IMR-90 (cell line): ENCODE measurements at regions not wholly inside any gene's neighbourhood (a gene's known extent, or its start where the extent isn't known, plus 50 kb on each side); places are given as distances from the start of the nearest gene placed in this dataset.

Experiments
- ATAC-seq: fragments of 200-7000 bp; cut with Tn5 transposase; 2 replicates; pipeline ENCODE4 v1.9.1; 2020; ENCODE audit warnings: low read depth, mild to moderate bottlenecking, moderate library complexity
- BruUV-seq: library from RNA; stranded (reverse); fragments of 400-500 nt; replicated peaks from 2 replicates; lab custom pipeline; 2021; lab: Mats Ljungman, UMichigan
- CTCF ChIA-PET: fragments of 300-600 bp; formaldehyde crosslinking; extraction: SDS; loops from one replicate; lab custom pipeline; 2021; ENCODE audit warnings: antibody characterized with exemption; lab: Yijun Ruan, JAX
- POLR2A ChIA-PET: fragments of 300-600 bp; sonication (Branson Sonifier 250); formaldehyde crosslinking; loops from one replicate; lab custom pipeline; 2022; ENCODE audit warnings: antibody characterized with exemption; ENCODE audit not compliant: unreplicated experiment; lab: Charles Lee
- DNase-seq: peaks from one replicate; pipeline ENCODE4 v3.0.0; 2013
- H2AFZ ChIP-seq: replicated peaks from 2 replicates; pipeline ENCODE3; 2013; ENCODE audit warnings: low read length, mild to moderate bottlenecking; ENCODE audit not compliant: poor library complexity
- H2AK5ac ChIP-seq: 2 replicates; pipeline ENCODE4 v1.6.1; 2013; ENCODE audit warnings: low read depth, low read length, inconsistent platforms
- H2AK9ac ChIP-seq: replicated peaks from 2 replicates; pipeline ENCODE3; 2013; ENCODE audit warnings: mild to moderate bottlenecking, low read depth, low read length, moderate library complexity; ENCODE audit not compliant: poor library complexity
- H2BK120ac ChIP-seq: 2 replicates; pipeline ENCODE4 v1.6.1; 2013; ENCODE audit warnings: low read depth, low read length, inconsistent platforms
- H2BK15ac ChIP-seq: 3 replicates; pipeline ENCODE4 v1.6.1; 2013; ENCODE audit warnings: low read depth, low read length, inconsistent platforms
- H2BK20ac ChIP-seq: 2 replicates; pipeline ENCODE4 v1.6.1; 2013; ENCODE audit warnings: low read depth, mild to moderate bottlenecking, inconsistent platforms, low read length, moderate library complexity
- H2BK5ac ChIP-seq: 2 replicates; pipeline ENCODE4 v1.6.1; 2013; ENCODE audit warnings: mild to moderate bottlenecking, low read depth, low read length, inconsistent platforms; ENCODE audit not compliant: poor library complexity, severe bottlenecking
- H3K14ac ChIP-seq: replicated peaks from 2 replicates; pipeline ENCODE4 v1.6.1; 2013; ENCODE audit warnings: low read depth, low read length, inconsistent platforms
- H3K18ac ChIP-seq: 2 replicates; pipeline ENCODE4 v1.6.1; 2013; ENCODE audit warnings: low read depth, low read length, control low read depth
- H3K23ac ChIP-seq: 2 replicates; pipeline ENCODE4 v1.6.1; 2013; ENCODE audit warnings: low read depth, low read length, inconsistent platforms
- H3K27ac ChIP-seq: 2 replicates; pipeline ENCODE4 v1.5.1; 2013; ENCODE audit warnings: mild to moderate bottlenecking, control low read depth, low read length; ENCODE audit not compliant: insufficient read depth
- H3K27me3 ChIP-seq: 2 replicates; pipeline ENCODE4 v1.6.1; 2013; ENCODE audit warnings: low read length; ENCODE audit not compliant: control insufficient read depth, insufficient read depth
- H3K36me3 ChIP-seq: 2 replicates; pipeline ENCODE4 v1.6.1; 2013; ENCODE audit warnings: low read length, mixed read lengths; ENCODE audit not compliant: control insufficient read depth, insufficient read depth
- H3K4ac ChIP-seq: 2 replicates; pipeline ENCODE4 v1.6.1; 2013; ENCODE audit warnings: low read depth, low read length, inconsistent platforms
- H3K4me1 ChIP-seq: 2 replicates; pipeline ENCODE4 v1.6.1; 2013; ENCODE audit warnings: low read length, mixed read lengths; ENCODE audit not compliant: control insufficient read depth, insufficient read depth
- H3K4me2 ChIP-seq: 2 replicates; pipeline ENCODE4 v1.6.1; 2013; ENCODE audit warnings: low read depth, mild to moderate bottlenecking, control low read depth, low read length, moderate library complexity
- H3K4me3 ChIP-seq: 2 replicates; pipeline ENCODE4 v1.5.1; 2013; ENCODE audit warnings: low read depth, mild to moderate bottlenecking, control low read depth, low read length, moderate library complexity; ENCODE audit not compliant: insufficient read depth
- H3K56ac ChIP-seq: 2 replicates; pipeline ENCODE4 v1.6.1; 2013; ENCODE audit warnings: low read length, inconsistent platforms; ENCODE audit not compliant: insufficient read depth; ENCODE audit errors: extremely low read depth
- H3K79me1 ChIP-seq, 2 experiments: 2 replicates each; pipeline ENCODE4 v1.6.1; 2013; ENCODE audit warnings: low read length in 2 of 2, inconsistent platforms in 1 of 2, low read depth in 1 of 2
- H3K9ac ChIP-seq: 2 replicates; pipeline ENCODE4 v1.6.1; 2013; ENCODE audit warnings: low read depth, low read length, control low read depth
- H3K9me1 ChIP-seq: 2 replicates; pipeline ENCODE4 v1.6.1; 2013; ENCODE audit warnings: low read length, inconsistent platforms; ENCODE audit not compliant: insufficient read depth
- H3K9me3 ChIP-seq: 2 replicates; pipeline ENCODE4 v1.6.1; 2013; ENCODE audit warnings: low read length; ENCODE audit not compliant: control insufficient read depth, insufficient read depth
- H4K20me1 ChIP-seq: 2 replicates; pipeline ENCODE4 v1.6.1; 2013; ENCODE audit warnings: low read length, inconsistent platforms; ENCODE audit not compliant: insufficient read depth
- H4K5ac ChIP-seq: 2 replicates; pipeline ENCODE4 v1.6.1; 2013; ENCODE audit warnings: mild to moderate bottlenecking, low read depth, low read length, control low read depth
- H4K8ac ChIP-seq, 2 experiments: 2 replicates each; pipeline ENCODE4 v1.6.1; 2013; ENCODE audit warnings: low read depth in 2 of 2, low read length in 2 of 2, control low read depth in 1 of 2, inconsistent platforms in 1 of 2
- H4K91ac ChIP-seq: 2 replicates; pipeline ENCODE4 v1.6.1; 2013; ENCODE audit warnings: low read depth, low read length, inconsistent platforms; ENCODE audit not compliant: insufficient read depth
- CEBPB ChIP-seq: IDR thresholded peaks from 2 replicates; pipeline ENCODE4 v1.6.1; 2012; ENCODE audit warnings: low read depth, low read length, improper control_type of control experiment
- CHD1 ChIP-seq: IDR thresholded peaks from 2 replicates; pipeline ENCODE4 v1.6.1; 2012; ENCODE audit warnings: low read depth, low read length, improper control_type of control experiment
- ELK1 ChIP-seq: fragments of 150-350 bp; IDR thresholded peaks from 2 replicates; pipeline ENCODE4 v1.6.1; 2016; ENCODE audit warnings: low read depth, mild to moderate bottlenecking, low read length, moderate library complexity, borderline replicate concordance
- FOS ChIP-seq: fragments of 150-350 bp; IDR thresholded peaks from 2 replicates; pipeline ENCODE4 v1.6.1; 2016; ENCODE audit warnings: low read depth, low read length
- MAZ ChIP-seq: IDR thresholded peaks from 2 replicates; pipeline ENCODE4 v1.6.1; 2012; ENCODE audit warnings: low read depth, mild to moderate bottlenecking, low read length, improper control_type of control experiment, moderate library complexity, borderline replicate concordance
- NFE2L2 ChIP-seq: fragments of 150-350 bp; IDR thresholded peaks from 2 replicates; pipeline ENCODE4 v1.6.1; 2016; ENCODE audit warnings: low read depth, mild to moderate bottlenecking, low read length
- POLR2A ChIP-seq: IDR thresholded peaks from 2 replicates; pipeline ENCODE4 v1.6.1; 2012; ENCODE audit warnings: mild to moderate bottlenecking, low read depth, low read length
- RAD21 ChIP-seq: IDR thresholded peaks from 2 replicates; pipeline ENCODE4 v1.6.1; 2012; ENCODE audit warnings: low read length, improper control_type of control experiment
- WGBS, 2 experiments: methylation state at CpG; one replicate each; pipeline versions ENCODE4 v1.1.5 to v1.1.7; 2013; ENCODE audit warnings: missing lambda C conversion rate in 2 of 2; ENCODE audit not compliant: insufficient read length in 1 of 2; ENCODE audit errors: extremely low coverage in 2 of 2; 5-methylcytosine and 5-hydroxymethylcytosine counted together
- dilution Hi-C: fragments of 300-500 bp; cut with HindIII; formaldehyde crosslinking; loops from one replicate; pipeline ENCODE4 v1.14.3; 2018; ENCODE audit warnings: low sequenced_read_pairs; ENCODE audit not compliant: unreplicated experiment
- in situ Hi-C: fragments of 300-500 bp; cut with MboI; formaldehyde crosslinking; loops from 3 replicates; pipeline ENCODE4 v1.14.3; 2019; ENCODE audit warnings: low sequenced_read_pairs, inconsistent platforms, mixed read lengths
- intact Hi-C: fragments of 100-400 bp; cut with micrococcal nuclease; formaldehyde crosslinking; loops from 2 replicates; pipeline ENCODE4 v1.10.0; 2022
- TF ChIP-seq, protein P1 (sequence below): fragments of 150-350 bp; IDR thresholded peaks from 2 replicates; pipeline ENCODE4 v1.6.1; 2017; ENCODE audit warnings: mild to moderate bottlenecking, antibody characterized with exemption, low read length, low read depth

DNA sequence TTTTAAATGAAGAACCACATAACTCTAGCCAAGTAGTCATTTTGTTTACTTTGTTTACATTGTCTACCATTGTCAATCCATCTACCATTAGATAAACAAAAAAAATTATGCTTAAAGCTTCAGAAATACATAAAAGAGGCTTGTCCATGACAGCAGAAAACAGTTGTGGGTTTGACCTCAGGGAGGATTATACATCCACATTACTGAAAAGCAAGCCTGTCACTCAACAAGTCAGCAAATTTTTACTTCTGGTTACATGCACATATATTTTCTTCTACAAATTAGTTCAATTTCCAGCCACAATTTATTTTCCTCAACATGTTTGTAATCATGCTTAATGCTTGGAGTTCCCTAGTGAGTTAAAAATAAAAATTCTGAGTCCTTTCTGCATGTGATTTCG is 713.3 kb downstream of the COL12A1 start:
- no peak overlapping the region for H2BK15ac ChIP-seq
- H4K8ac ChIP-seq = no peak overlapping the region
- no peaks in the 10 kb centered on the region for H3K9me3 ChIP-seq
- no peak overlapping the region for H3K9ac ChIP-seq
- H2BK20ac ChIP-seq = no peak overlapping the region
- ChIA-PET CTCF (no interaction called here), POLR2A (no interaction called here)
- no TSS peak for BruUV-seq
- H3K27ac ChIP-seq = no peak overlapping the region
- H2AFZ ChIP-seq = no peak overlapping the region
- no peak overlapping the region for H3K18ac ChIP-seq
- H3K9me1 ChIP-seq = no peaks in the 10 kb centered on the region
- no peak overlapping the region for H4K5ac ChIP-seq
- H3K36me3 ChIP-seq = no peaks in the 10 kb centered on the region
- H3K79me1 ChIP-seq = no peaks in the 10 kb centered on the region
- dilution Hi-C loops (no loop called here), in situ Hi-C loops (no loop called here), intact Hi-C loops (no loop called here)
- H3K4me2 ChIP-seq = no peak overlapping the region
- DNase-seq (no peak), ATAC-seq (no peak)
- no peak overlapping the region for H4K91ac ChIP-seq
- H2AK9ac ChIP-seq = no peak overlapping the region
- no CpG with 5 or more reads among the region's 1 CpG for WGBS, 2 experiments
- no peak overlapping the region for H2BK120ac ChIP-seq
- no peak overlapping the region for H3K4me3 ChIP-seq
- H3K27me3 ChIP-seq = no peaks in the 10 kb centered on the region
- H3K4me1 ChIP-seq = no peaks in the 10 kb centered on the region
- no peaks in the 10 kb centered on the region for H4K20me1 ChIP-seq
- no peak overlapping the region for H2BK5ac ChIP-seq
- TF ChIP-seq FOS (no peak), RAD21 (no peak), NFE2L2 (no peak), CEBPB (no peak), ELK1 (no peak), MAZ (no peak), CHD1 (no peak), POLR2A (no peak)
- TF ChIP-seq, protein P1, sequence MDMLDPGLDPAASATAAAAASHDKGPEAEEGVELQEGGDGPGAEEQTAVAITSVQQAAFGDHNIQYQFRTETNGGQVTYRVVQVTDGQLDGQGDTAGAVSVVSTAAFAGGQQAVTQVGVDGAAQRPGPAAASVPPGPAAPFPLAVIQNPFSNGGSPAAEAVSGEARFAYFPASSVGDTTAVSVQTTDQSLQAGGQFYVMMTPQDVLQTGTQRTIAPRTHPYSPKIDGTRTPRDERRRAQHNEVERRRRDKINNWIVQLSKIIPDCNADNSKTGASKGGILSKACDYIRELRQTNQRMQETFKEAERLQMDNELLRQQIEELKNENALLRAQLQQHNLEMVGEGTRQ = no peak
- no peak overlapping the region for H2AK5ac ChIP-seq
- no peak overlapping the region for H3K14ac ChIP-seq
- no peak overlapping the region for H3K56ac ChIP-seq
- no peak overlapping the region for H3K4ac ChIP-seq
- H3K23ac ChIP-seq = no peak overlapping the region
